Thyroid gland (tissue), 4 donors: ENCODE measurements at regions not wholly inside any gene's neighbourhood (a gene's known extent, or its start where the extent isn't known, plus 50 kb on each side); places are given as distances from the start of the nearest gene placed in this dataset.

Experiments
- POLR2A ChIP-seq, 2 donors: fragments of 450-650 bp; IDR thresholded peaks; one replicate each; pipeline ENCODE4 v1.6.1; 2017; ENCODE audit warnings: antibody characterized with exemption in 2 of 2, mild to moderate bottlenecking in 2 of 2, moderate library complexity in 1 of 2
- TF ChIP-seq, protein P1 (sequence below), 6 experiments: fragments of 200-600 bp in 3 of 6; fragments of 450-650 bp in 3 of 6; sonication (generic) in 3 of 6; IDR thresholded peaks; one replicate each; pipeline ENCODE4 v1.5.1; 2016 to 2019; ENCODE audit warnings: antibody characterized with exemption in 6 of 6, mild to moderate bottlenecking in 2 of 6, inconsistent platforms in 1 of 6, moderate library complexity in 1 of 6

DNA sequence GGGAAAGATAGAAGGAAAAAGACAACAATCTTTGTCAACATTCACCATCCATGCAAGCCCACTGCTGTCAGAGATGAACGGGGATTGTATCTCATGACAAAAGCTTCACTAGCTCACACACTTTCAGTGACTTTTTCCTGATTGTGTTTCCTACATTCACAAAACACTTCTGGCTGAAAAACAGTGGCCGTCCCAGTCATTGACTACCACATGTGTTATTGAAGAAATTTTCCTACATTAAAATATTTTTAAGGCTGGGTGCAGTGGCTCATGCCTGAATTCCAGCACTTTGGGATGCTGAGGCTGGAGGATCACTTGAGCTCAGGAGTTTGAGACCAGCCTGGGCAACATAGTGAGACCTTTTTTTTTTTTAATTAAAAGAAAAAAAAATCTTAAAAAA, 90.9 kb downstream of the MOGAT1 start:
- TF ChIP-seq, protein P1, sequence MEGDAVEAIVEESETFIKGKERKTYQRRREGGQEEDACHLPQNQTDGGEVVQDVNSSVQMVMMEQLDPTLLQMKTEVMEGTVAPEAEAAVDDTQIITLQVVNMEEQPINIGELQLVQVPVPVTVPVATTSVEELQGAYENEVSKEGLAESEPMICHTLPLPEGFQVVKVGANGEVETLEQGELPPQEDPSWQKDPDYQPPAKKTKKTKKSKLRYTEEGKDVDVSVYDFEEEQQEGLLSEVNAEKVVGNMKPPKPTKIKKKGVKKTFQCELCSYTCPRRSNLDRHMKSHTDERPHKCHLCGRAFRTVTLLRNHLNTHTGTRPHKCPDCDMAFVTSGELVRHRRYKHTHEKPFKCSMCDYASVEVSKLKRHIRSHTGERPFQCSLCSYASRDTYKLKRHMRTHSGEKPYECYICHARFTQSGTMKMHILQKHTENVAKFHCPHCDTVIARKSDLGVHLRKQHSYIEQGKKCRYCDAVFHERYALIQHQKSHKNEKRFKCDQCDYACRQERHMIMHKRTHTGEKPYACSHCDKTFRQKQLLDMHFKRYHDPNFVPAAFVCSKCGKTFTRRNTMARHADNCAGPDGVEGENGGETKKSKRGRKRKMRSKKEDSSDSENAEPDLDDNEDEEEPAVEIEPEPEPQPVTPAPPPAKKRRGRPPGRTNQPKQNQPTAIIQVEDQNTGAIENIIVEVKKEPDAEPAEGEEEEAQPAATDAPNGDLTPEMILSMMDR (IDR thresholded peaks at IDR 0.05) = no peak
- TF ChIP-seq POLR2A (IDR thresholded peaks at IDR 0.05) = no peak
